Fibroblast of the conjunctiva (primary cell): ENCODE measurements at regions not wholly inside any gene's neighbourhood (a gene's known extent, or its start where the extent isn't known, plus 50 kb on each side); places are given as distances from the start of the nearest gene placed in this dataset.
"Not testable (repeated sequence)": the region's sequence is repeated elsewhere in the genome, so short reads cannot be mapped to it uniquely, and the experiment has no call there.

Experiments
- DNase-seq: peaks from one replicate; pipeline ENCODE4 v3.0.0-alpha.2; 2010; ENCODE audit warnings: low read depth

DNA sequence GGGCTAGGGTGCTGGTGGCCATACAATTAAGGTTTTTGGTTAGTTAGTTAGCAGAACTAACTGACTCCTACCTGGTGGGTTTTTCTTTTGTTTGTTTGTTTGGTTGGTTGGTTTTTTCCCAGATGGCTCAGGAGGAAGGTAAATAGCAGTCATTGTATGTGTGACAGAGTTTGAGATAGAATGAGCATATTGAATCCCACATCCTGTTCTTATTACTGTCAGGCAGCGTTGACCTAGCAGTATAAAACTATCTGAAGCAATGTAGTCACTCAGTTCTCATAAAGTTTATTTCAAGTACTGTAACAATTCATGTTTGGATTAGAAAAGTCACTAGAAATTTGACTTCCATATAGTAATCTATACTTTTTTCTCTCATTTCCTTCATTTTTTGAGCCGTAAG, 113.5 kb upstream of the NBPF19 start:
- DNase-seq: not testable (repeated sequence)

GRCh38 chr1:149364188-149364981, 110.5 kb upstream of the NBPF19 start:
- DNase-seq: not testable (repeated sequence)

- not testable (repeated sequence) for DNase-seq
These were observed 108.4 kb upstream of the NBPF19 start for GRCh38 chr1:149366402-149366801.

DNA sequence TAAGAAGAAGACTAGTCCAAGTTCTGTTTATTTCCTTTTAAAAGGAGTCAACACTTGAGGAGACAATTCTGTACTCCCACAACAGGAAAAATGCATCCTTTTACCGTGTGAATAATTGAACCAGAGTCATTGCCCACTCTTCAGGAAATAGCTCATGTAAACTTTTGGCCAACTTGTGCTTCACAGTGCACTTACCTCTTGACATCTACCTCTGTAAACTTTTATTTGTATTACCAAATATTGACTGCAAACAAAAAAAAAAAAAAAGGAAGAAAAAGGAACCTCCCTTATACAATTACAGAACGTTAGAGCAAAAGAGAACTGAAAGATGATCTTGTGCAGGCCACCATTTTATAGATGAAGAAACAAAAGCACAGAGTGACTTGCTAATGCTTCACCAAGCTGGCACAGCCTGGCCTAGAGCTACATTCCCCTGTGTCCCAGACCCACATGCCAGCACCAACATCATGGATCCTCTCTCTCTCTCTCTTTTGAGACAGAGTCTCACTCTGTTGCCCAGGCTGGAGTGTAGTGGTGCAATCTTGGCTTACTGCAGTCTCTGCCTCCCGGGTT, 107.3 kb upstream of the NBPF19 start:
- not testable (repeated sequence) for DNase-seq

DNA sequence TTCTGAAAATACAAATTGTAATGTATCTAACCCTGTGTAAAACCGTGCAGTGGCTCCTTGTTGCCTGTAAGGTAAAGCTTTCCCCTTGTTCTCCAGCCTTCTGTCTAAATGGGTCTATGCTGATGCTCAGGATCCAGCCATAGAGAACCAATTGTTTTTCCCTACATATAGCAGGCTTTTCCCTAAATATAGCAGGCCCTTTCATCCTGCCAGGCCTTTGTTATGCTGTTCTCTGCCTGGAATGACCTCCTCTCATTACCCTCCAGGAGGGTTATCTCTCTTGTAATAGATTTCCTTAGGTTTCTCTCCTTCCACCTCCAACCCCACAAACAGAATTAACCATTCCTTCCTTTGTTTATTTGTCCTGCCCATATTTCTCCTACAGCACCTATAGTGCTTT, 106.5 kb upstream of the NBPF19 start:
- not testable (repeated sequence) for DNase-seq

- not testable (repeated sequence) for DNase-seq
These were observed 105.8 kb upstream of the NBPF19 start for GRCh38 chr1:149369081-149369480.

- not testable (repeated sequence) for DNase-seq
These were observed 102.9 kb upstream of the NBPF19 start for GRCh38 chr1:149371955-149372354.

DNA sequence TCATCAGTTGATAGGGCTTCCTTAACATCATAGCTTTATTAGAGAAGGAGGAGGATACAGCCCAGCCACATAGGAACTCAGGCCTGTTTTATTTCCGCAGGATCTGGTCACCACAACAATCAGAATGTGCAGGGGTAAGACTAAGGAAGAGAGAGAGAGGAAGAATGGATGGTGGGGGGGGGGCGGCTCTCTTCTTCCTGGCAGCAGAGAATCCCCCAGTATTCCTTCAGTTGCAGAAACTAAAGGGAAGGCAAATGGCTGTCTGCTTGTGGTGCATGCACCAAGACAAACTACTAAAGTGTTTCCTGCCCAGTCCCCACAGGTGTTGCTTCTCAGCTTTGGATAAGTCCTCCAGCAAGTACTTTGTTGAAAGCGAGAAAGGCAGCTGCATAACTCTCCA, 96.4 kb upstream of the NBPF19 start:
- not testable (repeated sequence) for DNase-seq

DNA sequence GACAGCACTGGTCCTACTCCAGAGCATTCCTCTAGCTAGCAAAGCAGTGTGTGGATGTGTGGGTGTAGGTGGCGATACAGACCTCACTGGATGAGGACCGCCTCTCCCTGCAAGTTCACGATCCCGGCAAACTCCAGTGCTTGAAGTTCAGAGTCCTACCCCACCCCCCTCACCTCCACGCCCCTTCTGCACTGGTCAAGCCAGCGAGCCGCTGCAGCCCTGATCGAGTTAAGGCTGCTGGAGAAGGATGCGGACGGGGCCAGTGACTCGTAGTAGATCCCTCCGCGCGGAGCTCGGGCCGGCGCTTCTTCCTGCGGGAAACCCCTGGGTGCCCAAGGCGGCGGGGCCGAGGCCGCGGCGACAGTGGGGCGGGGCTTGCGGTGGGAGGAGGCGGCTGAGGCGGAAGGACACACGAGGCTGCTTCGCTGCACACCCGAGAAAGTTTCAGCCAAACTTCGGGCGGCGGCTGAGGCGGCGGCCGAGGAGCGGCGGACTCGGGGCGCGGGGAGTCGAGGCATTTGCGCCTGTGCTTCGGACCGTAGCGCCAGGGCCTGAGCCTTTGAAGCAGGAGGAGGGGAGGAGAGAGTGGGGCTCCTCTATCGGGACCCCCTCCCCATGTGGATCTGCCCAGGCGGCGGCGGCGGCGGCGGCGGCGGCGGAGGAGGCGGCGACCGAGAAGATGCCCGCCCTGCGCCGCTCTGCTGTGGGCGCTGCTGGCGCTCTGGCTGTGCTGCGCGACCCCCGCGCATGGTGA, 84.5 kb upstream of the NBPF19 start:
- DNase-seq: peak; percentile 74

GRCh38 chr1:149390931-149391330, 83.9 kb upstream of the NBPF19 start:
- DNase-seq: not testable (repeated sequence)

DNA sequence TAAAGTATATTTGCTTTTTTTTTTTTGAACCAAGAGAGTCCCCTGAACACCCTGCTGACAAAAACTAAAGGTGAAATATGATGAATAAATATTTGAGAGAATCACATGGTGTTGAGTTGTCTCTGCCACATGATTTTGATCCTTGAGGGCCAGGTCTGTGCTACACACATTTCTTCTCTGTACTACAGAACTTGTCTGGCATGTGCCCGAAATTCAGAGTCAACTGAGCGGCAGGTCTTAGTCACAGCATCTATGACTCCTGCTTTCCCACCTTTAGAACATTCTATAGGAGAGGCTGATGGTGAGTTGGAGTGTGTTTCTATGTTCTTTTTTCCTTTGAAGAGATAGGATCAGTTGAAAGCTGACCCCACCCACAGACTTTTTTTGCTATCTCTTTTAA, 79.0 kb upstream of the NBPF19 start:
- not testable (repeated sequence) for DNase-seq

DNA sequence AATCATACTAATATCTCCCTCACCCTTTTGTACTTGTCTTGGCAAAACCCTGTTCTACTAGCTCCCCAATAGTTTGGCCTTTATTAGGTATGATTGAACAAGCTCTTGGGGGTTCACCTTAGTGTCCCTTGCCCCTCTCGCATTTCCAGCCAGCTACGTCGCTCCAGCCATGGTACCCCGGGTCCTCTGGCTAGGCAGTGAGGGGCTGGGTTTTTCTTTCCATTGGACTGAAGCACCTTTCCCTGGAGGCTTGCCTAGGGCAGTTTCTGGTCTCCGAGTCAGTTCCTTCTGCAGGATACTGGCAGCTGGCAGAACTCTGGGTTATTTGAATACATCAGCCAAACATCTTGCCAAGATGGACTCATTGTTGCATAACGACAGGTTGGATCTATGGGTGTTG, 76.3 kb upstream of the NBPF19 start:
- not testable (repeated sequence) for DNase-seq

GRCh38 chr1:149408404-149408803, 66.4 kb upstream of the NBPF19 start:
- DNase-seq: not testable (repeated sequence)

GRCh38 chr1:149415373-149415772, 59.5 kb upstream of the NBPF19 start:
- DNase-seq: not testable (repeated sequence)

DNA sequence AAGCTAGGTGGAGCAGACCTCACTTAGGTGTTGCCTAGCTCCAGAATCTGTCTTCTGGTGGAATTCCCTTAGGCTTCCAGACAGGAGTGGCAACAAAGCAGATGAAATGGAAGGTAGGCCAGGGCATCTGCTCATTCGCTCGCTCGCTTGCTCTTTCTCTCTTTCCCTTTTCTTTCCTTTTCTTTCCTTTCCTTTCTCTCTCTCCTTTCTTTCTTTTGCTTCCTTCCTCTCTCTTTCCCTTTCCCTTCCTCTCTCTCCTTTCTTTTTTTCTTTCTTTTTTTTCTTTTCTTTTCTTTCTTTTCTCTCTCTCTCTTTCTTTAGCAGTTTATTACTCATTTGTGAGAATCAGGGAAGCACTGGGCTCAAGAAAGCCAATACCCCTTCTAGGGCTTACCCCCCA, 56.1 kb upstream of the NBPF19 start:
- not testable (repeated sequence) for DNase-seq

DNA sequence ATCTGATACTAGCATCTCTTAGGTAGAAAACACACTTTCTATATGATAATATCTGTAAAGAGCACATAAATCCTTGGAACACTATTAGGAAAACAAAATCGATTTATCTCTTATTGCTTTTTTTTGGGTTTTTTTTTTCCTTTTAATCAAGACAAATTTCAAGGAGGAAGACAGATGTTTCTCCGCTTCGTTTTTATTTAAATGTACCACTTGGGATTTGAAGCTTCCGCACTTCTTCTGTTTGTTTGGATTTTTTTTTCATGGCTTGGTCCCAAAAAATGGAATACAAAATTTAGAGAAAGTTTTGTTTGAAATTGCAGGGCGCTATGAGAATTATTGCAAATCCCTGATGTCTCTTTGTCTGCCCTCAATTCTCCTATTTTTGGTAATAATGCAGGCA, 51.7 kb upstream of the NBPF19 start:
- DNase-seq: not testable (repeated sequence)
